CD4-positive, CD25-positive, alpha-beta regulatory T cell (primary cell): ENCODE measurements at regions not wholly inside any gene's neighbourhood (a gene's known extent, or its start where the extent isn't known, plus 50 kb on each side); places are given as distances from the start of the nearest gene placed in this dataset.
"Not testable (repeated sequence)": the region's sequence is repeated elsewhere in the genome, so short reads cannot be mapped to it uniquely, and the experiment has no call there.

Experiments used
- ATAC-seq, 2 donors: fragments of 150-1000 bp; cut with Tn5 transposase; one replicate each; pipeline ENCODE4 v1.10.0; 2021; ENCODE audit warnings: low read depth in 2 of 2, moderate number of reproducible peaks in 2 of 2, moderate library complexity in 1 of 2
- DNase-seq, 3 donors: peaks; one replicate each; pipeline versions ENCODE4 v3.0.0 to v3.0.0-alpha.2; 2012 to 2022; ENCODE audit warnings: mixed read lengths in 1 of 3
- H3K27ac ChIP-seq: one replicate; pipeline ENCODE4 v1.7.0; 2013; ENCODE audit warnings: mild to moderate bottlenecking, low read length; ENCODE audit not compliant: insufficient read depth, poor library complexity, severe bottlenecking
- H3K27me3 ChIP-seq: one replicate; pipeline ENCODE4 v1.7.0; 2013; ENCODE audit warnings: low read length; ENCODE audit not compliant: control insufficient read depth, insufficient read depth
- H3K36me3 ChIP-seq: one replicate; pipeline ENCODE4 v1.7.0; 2013; ENCODE audit warnings: mild to moderate bottlenecking, low read length, moderate library complexity; ENCODE audit not compliant: control insufficient read depth, insufficient read depth
- H3K4me1 ChIP-seq: 2 replicates; pipeline ENCODE4 v1.7.0; 2013; ENCODE audit warnings: mild to moderate bottlenecking, low read length; ENCODE audit not compliant: insufficient read depth, control insufficient read depth, poor library complexity, severe bottlenecking
- H3K4me3 ChIP-seq: one replicate; pipeline ENCODE4 v1.7.0; 2013; ENCODE audit warnings: low read depth, mild to moderate bottlenecking, low read length, moderate library complexity
- H3K9me3 ChIP-seq, 2 experiments: 1 replicate in 1 of 2; 2 replicates in 1 of 2; pipeline ENCODE4 v1.7.0; 2013; ENCODE audit warnings: low read length in 2 of 2, mild to moderate bottlenecking in 1 of 2, moderate library complexity in 1 of 2; ENCODE audit not compliant: control insufficient read depth in 2 of 2
- H3K27ac Mint-ChIP-seq, 3 donors: one replicate each; pipeline ENCODE4 v1.8.0; 2020 to 2022; ENCODE audit warnings: mild to moderate bottlenecking in 3 of 3, mixed read lengths in 3 of 3, moderate library complexity in 2 of 3
- H3K27me3 Mint-ChIP-seq: one replicate; pipeline ENCODE4 v1.8.0; 2022; ENCODE audit warnings: mild to moderate bottlenecking, mixed read lengths
- H3K36me3 Mint-ChIP-seq: one replicate; pipeline ENCODE4 v1.8.0; 2020; ENCODE audit warnings: mixed read lengths
- H3K4me1 Mint-ChIP-seq, 4 donors: one replicate each; pipeline ENCODE4 v1.8.0; 2020 to 2022; ENCODE audit warnings: mixed read lengths in 4 of 4, mild to moderate bottlenecking in 1 of 4
- H3K4me3 Mint-ChIP-seq, 4 donors: one replicate each; pipeline ENCODE4 v1.8.0; 2020 to 2022; ENCODE audit warnings: mild to moderate bottlenecking in 4 of 4, mixed read lengths in 4 of 4, moderate library complexity in 3 of 4
- H3K9me3 Mint-ChIP-seq, 7 donors: one replicate each; pipeline ENCODE4 v1.8.0; 2020 to 2022; ENCODE audit warnings: mixed read lengths in 7 of 7, mild to moderate bottlenecking in 3 of 7, moderate library complexity in 2 of 7

GRCh38 chrY:12309212-12309611, 391.8 kb upstream of the USP9Y start:
- peaks cover 0 to 2% (median 0%) of the 10 kb centered on the region in 7 donors for H3K9me3 Mint-ChIP-seq
- no peak overlapping the region for H3K27ac Mint-ChIP-seq

GRCh38 chrY:12310832-12311231, 390.2 kb upstream of the USP9Y start:
- Histone ChIP-seq H3K36me3 (no peaks in the 10 kb centered on the region), H3K9me3 (no peaks in the 10 kb centered on the region), H3K27ac (no peak overlapping the region), H3K4me3 (no peak overlapping the region), H3K4me1 (no peaks in the 10 kb centered on the region), H3K27me3 (no peaks in the 10 kb centered on the region)
- Mint-ChIP-seq H3K4me1 (no peaks in the 10 kb centered on the region), H3K36me3 (no peaks in the 10 kb centered on the region), H3K9me3 (no peaks in the 10 kb centered on the region), H3K27ac (no peak overlapping the region), H3K4me3 (no peak overlapping the region), H3K27me3 (peaks cover 15% of the 10 kb centered on the region)
- DNase-seq (no peak), ATAC-seq (no peak)

More at GRCh38 chrY:12309212-12309611, 391.8 kb upstream of the USP9Y start:
- Mint-ChIP-seq H3K27me3 (peaks cover 15% of the 10 kb centered on the region), H3K36me3 (no peaks in the 10 kb centered on the region), H3K4me1 (peaks cover 0 to 3% (median 0%) of the 10 kb centered on the region in 4 donors), H3K4me3 (no peak overlapping the region)
- Histone ChIP-seq H3K9me3 (no peaks in the 10 kb centered on the region), H3K27me3 (no peaks in the 10 kb centered on the region), H3K4me1 (no peaks in the 10 kb centered on the region), H3K4me3 (no peak overlapping the region), H3K36me3 (no peaks in the 10 kb centered on the region), H3K27ac (no peak overlapping the region)
- no peak for DNase-seq
- ATAC-seq: no peak

- Histone ChIP-seq H3K27ac (no peak overlapping the region), H3K27me3 (no peaks in the 10 kb centered on the region), H3K4me3 (no peak overlapping the region), H3K36me3 (no peaks in the 10 kb centered on the region), H3K4me1 (no peaks in the 10 kb centered on the region), H3K9me3 (no peaks in the 10 kb centered on the region)
- no peak overlapping the region for H3K4me3 Mint-ChIP-seq
- H3K27ac Mint-ChIP-seq: no peak overlapping the region
- DNase-seq (no peak), ATAC-seq (no peak)
- H3K4me1 Mint-ChIP-seq: no peaks in the 10 kb centered on the region
- no peaks in the 10 kb centered on the region for H3K36me3 Mint-ChIP-seq
- peaks cover 0 to 1% (median 0%) of the 10 kb centered on the region in 7 donors for H3K9me3 Mint-ChIP-seq
- no peaks in the 10 kb centered on the region for H3K27me3 Mint-ChIP-seq
Measured at GRCh38 chrY:12327751-12328150, 373.3 kb upstream of the USP9Y start.

GRCh38 chrY:12331917-12332316, 369.1 kb upstream of the USP9Y start:
- not testable (repeated sequence) for H3K4me3 Mint-ChIP-seq, H3K36me3 ChIP-seq, H3K4me1 Mint-ChIP-seq, DNase-seq, H3K27ac Mint-ChIP-seq, H3K4me1 ChIP-seq, H3K27ac ChIP-seq, H3K4me3 ChIP-seq, H3K36me3 Mint-ChIP-seq, ATAC-seq, H3K9me3 Mint-ChIP-seq, H3K27me3 Mint-ChIP-seq, H3K27me3 ChIP-seq, H3K9me3 ChIP-seq

GRCh38 chrY:12343211-12343610, 357.8 kb upstream of the USP9Y start:
- ATAC-seq (no peak), DNase-seq (no peak)
- Histone ChIP-seq H3K9me3 (no peaks in the 10 kb centered on the region), H3K27me3 (no peaks in the 10 kb centered on the region), H3K27ac (no peak overlapping the region), H3K4me3 (no peak overlapping the region), H3K4me1 (no peaks in the 10 kb centered on the region), H3K36me3 (no peaks in the 10 kb centered on the region)
- Mint-ChIP-seq H3K4me3 (no peak overlapping the region), H3K4me1 (no peaks in the 10 kb centered on the region), H3K9me3 (no peaks in the 10 kb centered on the region), H3K27me3 (no peaks in the 10 kb centered on the region), H3K27ac (no peak overlapping the region), H3K36me3 (no peaks in the 10 kb centered on the region)

- H3K27ac Mint-ChIP-seq: no peak overlapping the region
- H3K4me3 Mint-ChIP-seq: no peak overlapping the region
- H3K27me3 Mint-ChIP-seq: no peaks in the 10 kb centered on the region
- Histone ChIP-seq H3K9me3 (no peaks in the 10 kb centered on the region), H3K4me3 (no peak overlapping the region), H3K27ac (no peak overlapping the region), H3K4me1 (no peaks in the 10 kb centered on the region), H3K36me3 (no peaks in the 10 kb centered on the region), H3K27me3 (no peaks in the 10 kb centered on the region)
- no peaks in the 10 kb centered on the region for H3K36me3 Mint-ChIP-seq
- DNase-seq (no peak), ATAC-seq (no peak)
- H3K9me3 Mint-ChIP-seq: no peaks in the 10 kb centered on the region
- no peaks in the 10 kb centered on the region for H3K4me1 Mint-ChIP-seq
Measured at GRCh38 chrY:12348181-12348580, 352.9 kb upstream of the USP9Y start.

GRCh38 chrY:12357204-12357603, 343.8 kb upstream of the USP9Y start:
- no peak overlapping the region for H3K4me3 Mint-ChIP-seq
- no peaks in the 10 kb centered on the region for H3K27me3 ChIP-seq
- ATAC-seq (no peak), DNase-seq (no peak)
- H3K9me3 Mint-ChIP-seq: no peaks in the 10 kb centered on the region
- H3K9me3 ChIP-seq: no peaks in the 10 kb centered on the region
- H3K36me3 Mint-ChIP-seq: no peaks in the 10 kb centered on the region
- H3K27ac Mint-ChIP-seq: no peak overlapping the region
- no peak overlapping the region for H3K4me3 ChIP-seq
- no peaks in the 10 kb centered on the region for H3K4me1 ChIP-seq
- no peaks in the 10 kb centered on the region for H3K36me3 ChIP-seq
- H3K27ac ChIP-seq: no peak overlapping the region
- H3K4me1 Mint-ChIP-seq: no peaks in the 10 kb centered on the region
- H3K27me3 Mint-ChIP-seq: peaks cover 4% of the 10 kb centered on the region

- Histone ChIP-seq H3K36me3 (no peaks in the 10 kb centered on the region), H3K4me1 (no peaks in the 10 kb centered on the region), H3K9me3 (no peaks in the 10 kb centered on the region), H3K27me3 (no peaks in the 10 kb centered on the region), H3K27ac (no peak overlapping the region), H3K4me3 (no peak overlapping the region)
- H3K4me1 Mint-ChIP-seq: no peaks in the 10 kb centered on the region
- ATAC-seq (no peak), DNase-seq (no peak)
- H3K27ac Mint-ChIP-seq: no peak overlapping the region
- no peaks in the 10 kb centered on the region for H3K36me3 Mint-ChIP-seq
- no peak overlapping the region for H3K4me3 Mint-ChIP-seq
- no peaks in the 10 kb centered on the region for H3K9me3 Mint-ChIP-seq
- H3K27me3 Mint-ChIP-seq: peaks cover 4% of the 10 kb centered on the region
Measured at GRCh38 chrY:12357655-12358054, 343.4 kb upstream of the USP9Y start.
